H1 (cell line): ENCODE measurements at regions not wholly inside any gene's neighbourhood (a gene's known extent, or its start where the extent isn't known, plus 50 kb on each side); places are given as distances from the start of the nearest gene placed in this dataset.

ENCODE experiments used
- EZH2 ChIP-seq: fragments of 200-600 bp; sonication (generic); IDR thresholded peaks from 2 replicates; pipeline ENCODE4 v1.7.1; 2012; ENCODE audit warnings: low read depth, mild to moderate bottlenecking, moderate library complexity, low read length, inconsistent platforms; ENCODE audit not compliant: severe bottlenecking
- HDAC6 ChIP-seq: IDR thresholded peaks from one replicate; pipeline ENCODE4 v1.7.1; 2012; ENCODE audit warnings: low read depth, mild to moderate bottlenecking, inconsistent platforms, low read length, moderate library complexity
- JUN ChIP-seq: IDR thresholded peaks from 2 replicates; pipeline ENCODE4 v1.6.1; 2011; ENCODE audit warnings: low read depth, mild to moderate bottlenecking, improper control_type of control experiment, low read length
- TF ChIP-seq, protein P1 (sequence below): IDR thresholded peaks from 2 replicates; pipeline ENCODE4 v1.6.1; 2011; ENCODE audit warnings: low read length, improper control_type of control experiment

DNA sequence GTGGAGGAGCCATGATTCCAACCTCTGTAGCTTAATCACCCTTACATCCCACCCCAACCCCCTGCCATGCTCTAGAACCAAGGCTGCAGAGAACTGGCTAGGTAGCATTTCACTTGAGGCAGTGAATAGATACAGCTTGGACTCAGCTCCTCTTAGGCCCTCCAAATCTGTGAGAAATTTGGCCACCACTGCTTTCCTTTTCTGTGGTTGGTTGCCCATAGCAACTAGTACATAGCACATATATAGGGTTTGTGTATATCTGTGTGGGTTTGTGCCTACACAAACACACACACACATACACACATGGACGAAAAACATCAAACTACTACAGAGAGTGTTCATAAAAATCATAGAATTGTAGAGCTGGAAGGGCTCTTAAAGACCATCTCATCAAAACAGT lies 52.0 kb upstream of the CCDC160 start:
- no peak for TF ChIP-seq EZH2
- TF ChIP-seq JUN = no peak
- TF ChIP-seq, protein P1, sequence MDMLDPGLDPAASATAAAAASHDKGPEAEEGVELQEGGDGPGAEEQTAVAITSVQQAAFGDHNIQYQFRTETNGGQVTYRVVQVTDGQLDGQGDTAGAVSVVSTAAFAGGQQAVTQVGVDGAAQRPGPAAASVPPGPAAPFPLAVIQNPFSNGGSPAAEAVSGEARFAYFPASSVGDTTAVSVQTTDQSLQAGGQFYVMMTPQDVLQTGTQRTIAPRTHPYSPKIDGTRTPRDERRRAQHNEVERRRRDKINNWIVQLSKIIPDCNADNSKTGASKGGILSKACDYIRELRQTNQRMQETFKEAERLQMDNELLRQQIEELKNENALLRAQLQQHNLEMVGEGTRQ = no peak
- TF ChIP-seq HDAC6 = no peak
